ENCODE measurements at regions not wholly inside any gene's neighbourhood (a gene's known extent, or its start where the extent isn't known, plus 50 kb on each side); places are given as distances from the start of the nearest gene placed in this dataset.

- TF ChIP-seq CTCF (IDR thresholded peaks at IDR 0.05 in 8 of 11, conservative IDR thresholded peaks at IDR 0.05 in 3 of 11) = no peak
- no peak for TF ChIP-seq POLR2A (IDR thresholded peaks at IDR 0.05)
Measured at GRCh38 chr5:89064736-89065135, 181.8 kb upstream of the MEF2C start.

All from spleen (tissue), 7 donors.